Left lobe of liver (tissue), 2 donors: ENCODE measurements at regions not wholly inside any gene's neighbourhood (a gene's known extent, or its start where the extent isn't known, plus 50 kb on each side); places are given as distances from the start of the nearest gene placed in this dataset.
"Not testable (repeated sequence)": the region's sequence is repeated elsewhere in the genome, so short reads cannot be mapped to it uniquely, and the experiment has no call there.

Source experiments
- ATAC-seq: fragments of 200-7000 bp; cut with Tn5 transposase; one replicate; pipeline ENCODE4 v1.9.1; 2020; ENCODE audit warnings: mild to moderate bottlenecking, moderate library complexity
- DNase-seq: peaks from one replicate; pipeline ENCODE4 v3.0.0-alpha.2; 2020; ENCODE audit warnings: low spot score
- donor health status: DM: no; HTN: no; CAD: no; lungs with moderate emphysema.
- donor health status: DM: no; HTN: yes; CAD: no.

GRCh38 chr6:97347111-97347510 is 64.1 kb upstream of the MMS22L start:
- DNase-seq (no peak), ATAC-seq (no peak)

- DNase-seq, result no peak
- ATAC-seq, result no peak
Observed at GRCh38 chr6:97361286-97361685, 78.3 kb upstream of the MMS22L start.

- DNase-seq, result no peak
- ATAC-seq, result no peak
Observed at GRCh38 chr6:97364327-97364726, 81.3 kb upstream of the MMS22L start.

- DNase-seq, ATAC-seq: not testable (repeated sequence)
Observed at GRCh38 chr6:97382071-97382470, 99.1 kb upstream of the MMS22L start.

GRCh38 chr6:97392735-97393134 is 109.7 kb upstream of the MMS22L start:
- ATAC-seq (no peak), DNase-seq (no peak)

GRCh38 chr6:97394160-97394748 is 111.2 kb upstream of the MMS22L start:
- peak; percentile 96 for ATAC-seq
- DNase-seq, result no peak

GRCh38 chr6:97396880-97397279 is 113.9 kb upstream of the MMS22L start:
- ATAC-seq, result no peak
- no peak for DNase-seq

GRCh38 chr6:97399208-97399607 is 116.2 kb upstream of the MMS22L start:
- ATAC-seq, result no peak
- DNase-seq, result no peak

- ATAC-seq (no peak), DNase-seq (no peak)
Observed at GRCh38 chr6:97401533-97401932, 118.5 kb upstream of the MMS22L start.

GRCh38 chr6:97405818-97406409 is 122.9 kb upstream of the MMS22L start:
- ATAC-seq (no peak), DNase-seq (no peak)

- ATAC-seq (no peak), DNase-seq (no peak)
Observed at GRCh38 chr6:97406633-97407032, 123.6 kb upstream of the MMS22L start.

GRCh38 chr6:97411610-97412009 is 128.6 kb upstream of the MMS22L start:
- ATAC-seq (no peak), DNase-seq (no peak)

GRCh38 chr6:97412511-97412910 is 129.5 kb upstream of the MMS22L start:
- DNase-seq (no peak), ATAC-seq (no peak)

GRCh38 chr6:97422171-97422570 is 139.2 kb upstream of the MMS22L start:
- no peak for DNase-seq

GRCh38 chr6:97423190-97423589 is 140.2 kb upstream of the MMS22L start:
- ATAC-seq, result no peak
- DNase-seq, result no peak

More at GRCh38 chr6:97422171-97422570, 139.2 kb upstream of the MMS22L start:
- ATAC-seq, result no peak

- ATAC-seq, result no peak
- no peak for DNase-seq
Observed at GRCh38 chr6:97427648-97428047, 144.6 kb upstream of the MMS22L start.

- DNase-seq (no peak), ATAC-seq (peak; percentile 61)
Observed at GRCh38 chr6:97437087-97437486, 154.1 kb upstream of the MMS22L start.

- ATAC-seq, result no peak
- no peak for DNase-seq
Observed at GRCh38 chr6:97438011-97438671, 155.1 kb upstream of the MMS22L start.

- ATAC-seq (peak; percentile 69), DNase-seq (no peak)
Observed at GRCh38 chr6:97440590-97441176, 157.7 kb upstream of the MMS22L start.

GRCh38 chr6:97443408-97444080 is 160.5 kb upstream of the MMS22L start:
- ATAC-seq (no peak), DNase-seq (no peak)

GRCh38 chr6:97445407-97445806 is 162.4 kb upstream of the MMS22L start:
- ATAC-seq (no peak), DNase-seq (no peak)
